Left lung (tissue), 4 donors: ENCODE measurements at regions not wholly inside any gene's neighbourhood (a gene's known extent, or its start where the extent isn't known, plus 50 kb on each side); places are given as distances from the start of the nearest gene placed in this dataset.
"Not testable (repeated sequence)": the region's sequence is repeated elsewhere in the genome, so short reads cannot be mapped to it uniquely, and the experiment has no call there.

Source experiments
- ATAC-seq: fragments of 200-7000 bp; cut with Tn5 transposase; one replicate; pipeline ENCODE4 v1.9.1; 2020; ENCODE audit warnings: moderate library complexity
- DNase-seq, 4 donors: peaks; one replicate each; pipeline ENCODE4 v3.0.0-alpha.2; 2013 to 2020
- H3K27ac ChIP-seq, 2 donors: fragments of 200-600 bp; sonication (generic) in 1 of 2; one replicate each; pipeline versions ENCODE4 v1.5.0 to v1.8.0; 2020 to 2021
- H3K27me3 ChIP-seq, 2 donors: fragments of 200-600 bp; sonication (generic) in 1 of 2; one replicate each; pipeline versions ENCODE4 v1.5.0 to v1.8.0; 2020 to 2021
- H3K36me3 ChIP-seq, 2 donors: fragments of 200-600 bp; sonication (generic) in 1 of 2; one replicate each; pipeline versions ENCODE4 v1.5.0 to v1.8.0; 2020 to 2021
- H3K4me1 ChIP-seq, 2 donors: fragments of 200-600 bp; one replicate each; pipeline ENCODE4 v1.8.0; 2021
- H3K4me3 ChIP-seq, 2 donors: fragments of 200-600 bp; sonication (generic) in 1 of 2; one replicate each; pipeline versions ENCODE4 v1.5.0 to v1.8.0; 2020 to 2021; ENCODE audit warnings: mild to moderate bottlenecking in 1 of 2
- H3K9me3 ChIP-seq, 2 donors: fragments of 200-600 bp; sonication (generic) in 1 of 2; one replicate each; pipeline versions ENCODE4 v1.5.0 to v1.8.0; 2020 to 2021
- CTCF ChIP-seq, 2 donors: fragments of 200-600 bp; sonication (generic) in 1 of 2; IDR thresholded peaks; one replicate each; pipeline versions ENCODE4 v1.5.0 to v1.8.0; 2021; ENCODE audit warnings: antibody characterized with exemption in 2 of 2
- intact Hi-C, 2 donors: fragments of 100-400 bp; cut with DNase I; formaldehyde crosslinking; loops; one replicate each; pipeline versions ENCODE4 v1.11.2 to v1.14.2; 2022
- donor health status: DM: no; HTN: yes; CAD: no.
- donor health status: DM: no; HTN: no; CAD: no.

GRCh38 chr7:113504142-113504541 is 385.8 kb upstream of the SMIM30 start:
- H3K27ac ChIP-seq: no peak overlapping the region
- no peak for ATAC-seq
- no peaks in the 10 kb centered on the region for H3K27me3 ChIP-seq
- intact Hi-C loops: no loop called here
- TF ChIP-seq CTCF (IDR thresholded peaks at IDR 0.05): no peak
- no peaks in the 10 kb centered on the region for H3K4me1 ChIP-seq
- H3K9me3 ChIP-seq: no peaks in the 10 kb centered on the region
- no peaks in the 10 kb centered on the region for H3K36me3 ChIP-seq
- DNase-seq: no peak
- H3K4me3 ChIP-seq: no peak overlapping the region

GRCh38 chr7:113496586-113496985 is 378.2 kb upstream of the SMIM30 start:
- ATAC-seq, H3K27me3 ChIP-seq, H3K4me3 ChIP-seq, intact Hi-C loops, H3K9me3 ChIP-seq, H3K4me1 ChIP-seq, H3K36me3 ChIP-seq, DNase-seq, H3K27ac ChIP-seq: not testable (repeated sequence)

- H3K27me3 ChIP-seq, H3K9me3 ChIP-seq, H3K27ac ChIP-seq, intact Hi-C loops, H3K36me3 ChIP-seq, DNase-seq, H3K4me3 ChIP-seq, ATAC-seq, H3K4me1 ChIP-seq: not testable (repeated sequence)
These were observed 376.6 kb upstream of the SMIM30 start for GRCh38 chr7:113494797-113495566.

- no peak for TF ChIP-seq CTCF (IDR thresholded peaks at IDR 0.05)
- no peak for ATAC-seq
- H3K36me3 ChIP-seq: no peaks in the 10 kb centered on the region
- no peak overlapping the region for H3K4me3 ChIP-seq
- intact Hi-C loops: no loop called here
- H3K27ac ChIP-seq: no peak overlapping the region
- H3K27me3 ChIP-seq: no peaks in the 10 kb centered on the region
- H3K4me1 ChIP-seq: no peaks in the 10 kb centered on the region
- peaks cover 0 to 11% of the 10 kb centered on the region in 2 donors for H3K9me3 ChIP-seq
- no peak for DNase-seq
These were observed 373.0 kb upstream of the SMIM30 start for GRCh38 chr7:113491305-113491704.

- Histone ChIP-seq H3K4me3 (no peak overlapping the region), H3K9me3 (peaks cover 0 to 15% of the 10 kb centered on the region in 2 donors), H3K27ac (no peak overlapping the region), H3K36me3 (no peaks in the 10 kb centered on the region), H3K4me1 (no peaks in the 10 kb centered on the region), H3K27me3 (no peaks in the 10 kb centered on the region)
- intact Hi-C loops: no loop called here
- ATAC-seq (no peak), DNase-seq (peak in 1 of 4 donors; percentile 56)
- TF ChIP-seq CTCF (IDR thresholded peaks at IDR 0.05): no peak
These were observed 369.8 kb upstream of the SMIM30 start for GRCh38 chr7:113487925-113488731.

GRCh38 chr7:113486548-113486947 is 368.2 kb upstream of the SMIM30 start:
- no peak for DNase-seq
- H3K9me3 ChIP-seq: peaks cover 0 to 15% of the 10 kb centered on the region in 2 donors
- no peaks in the 10 kb centered on the region for H3K27me3 ChIP-seq
- TF ChIP-seq CTCF (IDR thresholded peaks at IDR 0.05): no peak
- H3K36me3 ChIP-seq: no peaks in the 10 kb centered on the region
- ATAC-seq: no peak
- H3K4me3 ChIP-seq: no peak overlapping the region
- intact Hi-C loops: no loop called here
- H3K4me1 ChIP-seq: no peaks in the 10 kb centered on the region
- no peak overlapping the region for H3K27ac ChIP-seq
